ENCODE measurements at regions not wholly inside any gene's neighbourhood (a gene's known extent, or its start where the extent isn't known, plus 50 kb on each side); places are given as distances from the start of the nearest gene placed in this dataset.

GRCh38 chr4:149245333-149245732 is 570.3 kb downstream of the IQCM start:
- H3K27ac ChIP-seq (ENCODE audit: low read length) = no peak overlapping the region

GRCh38 chr4:149238097-149238496 is 577.5 kb downstream of the IQCM start:
- Histone ChIP-seq H3K4me2 (ENCODE audit: insufficient read depth, low read length) (no peak overlapping the region), H3K9ac (ENCODE audit: low read depth, low read length) (no peak overlapping the region), H3K4me3 (ENCODE audit: low read depth in 1 of 2, low read length in 2 of 2) (no peak overlapping the region), H4K20me1 (ENCODE audit: insufficient read depth, low read length) (no peaks in the 10 kb centered on the region), H3K79me2 (ENCODE audit: insufficient read depth, low read length) (no peaks in the 10 kb centered on the region), H3K27ac (ENCODE audit: low read length) (no peak overlapping the region), H3K27me3 (ENCODE audit: insufficient read depth, low read length, poor library complexity) (no peaks in the 10 kb centered on the region), H3K36me3 (ENCODE audit: insufficient read depth, low read length) (no peaks in the 10 kb centered on the region), H3K9me3 (ENCODE audit: insufficient read depth, low read length, severe bottlenecking) (no peaks in the 10 kb centered on the region), H2AFZ (ENCODE audit: low read depth, low read length) (no peak overlapping the region), H3K4me1 (ENCODE audit: insufficient read depth, low read length) (no peaks in the 10 kb centered on the region)
- ATAC-seq (ENCODE audit: insufficient read depth, low read depth) (no peak), DNase-seq (no peak)
- TF ChIP-seq CTCF (IDR thresholded peaks at IDR 0.05; ENCODE audit: borderline replicate concordance, extremely low read depth, low read length, poor library complexity, severe bottlenecking) (no peak), EZH2 (IDR thresholded peaks at IDR 0.05; ENCODE audit: borderline replicate concordance, low read depth, low read length, severe bottlenecking) (no peak)

More at GRCh38 chr4:149245333-149245732, 570.3 kb downstream of the IQCM start:
- Histone ChIP-seq H3K9ac (ENCODE audit: low read depth, low read length) (no peak overlapping the region), H2AFZ (ENCODE audit: low read depth, low read length) (no peak overlapping the region), H4K20me1 (ENCODE audit: insufficient read depth, low read length) (no peaks in the 10 kb centered on the region), H3K79me2 (ENCODE audit: insufficient read depth, low read length) (no peaks in the 10 kb centered on the region), H3K27me3 (ENCODE audit: insufficient read depth, low read length, poor library complexity) (no peaks in the 10 kb centered on the region), H3K36me3 (ENCODE audit: insufficient read depth, low read length) (no peaks in the 10 kb centered on the region), H3K9me3 (ENCODE audit: insufficient read depth, low read length, severe bottlenecking) (no peaks in the 10 kb centered on the region), H3K4me1 (ENCODE audit: insufficient read depth, low read length) (no peaks in the 10 kb centered on the region), H3K4me2 (ENCODE audit: insufficient read depth, low read length) (no peak overlapping the region), H3K4me3 (ENCODE audit: low read depth in 1 of 2, low read length in 2 of 2) (no peak overlapping the region)
- TF ChIP-seq CTCF (IDR thresholded peaks at IDR 0.05; ENCODE audit: borderline replicate concordance, extremely low read depth, low read length, poor library complexity, severe bottlenecking) = no peak
- no peak for TF ChIP-seq EZH2 (IDR thresholded peaks at IDR 0.05; ENCODE audit: borderline replicate concordance, low read depth, low read length, severe bottlenecking)
- ATAC-seq (ENCODE audit: insufficient read depth, low read depth) (no peak), DNase-seq (no peak)

GRCh38 chr4:149234798-149235197 is 580.8 kb downstream of the IQCM start:
- no peaks in the 10 kb centered on the region for H3K9me3 ChIP-seq (ENCODE audit: insufficient read depth, low read length, severe bottlenecking)
- no peak overlapping the region for H3K9ac ChIP-seq (ENCODE audit: low read depth, low read length)
- H2AFZ ChIP-seq (ENCODE audit: low read depth, low read length) = no peak overlapping the region
- DNase-seq (no peak), ATAC-seq (ENCODE audit: insufficient read depth, low read depth) (no peak)
- no peak for TF ChIP-seq EZH2 (IDR thresholded peaks at IDR 0.05; ENCODE audit: borderline replicate concordance, low read depth, low read length, severe bottlenecking)
- no peak for TF ChIP-seq CTCF (IDR thresholded peaks at IDR 0.05; ENCODE audit: borderline replicate concordance, extremely low read depth, low read length, poor library complexity, severe bottlenecking)
- no peaks in the 10 kb centered on the region for H4K20me1 ChIP-seq (ENCODE audit: insufficient read depth, low read length)
- H3K4me3 ChIP-seq (ENCODE audit: low read depth in 1 of 2, low read length in 2 of 2) = no peak overlapping the region
- H3K27ac ChIP-seq (ENCODE audit: low read length) = no peak overlapping the region
- H3K36me3 ChIP-seq (ENCODE audit: insufficient read depth, low read length) = no peaks in the 10 kb centered on the region
- no peaks in the 10 kb centered on the region for H3K4me1 ChIP-seq (ENCODE audit: insufficient read depth, low read length)
- H3K27me3 ChIP-seq (ENCODE audit: insufficient read depth, low read length, poor library complexity) = no peaks in the 10 kb centered on the region
- H3K79me2 ChIP-seq (ENCODE audit: insufficient read depth, low read length) = no peaks in the 10 kb centered on the region
- no peak overlapping the region for H3K4me2 ChIP-seq (ENCODE audit: insufficient read depth, low read length)

- no peak overlapping the region for H3K9ac ChIP-seq (ENCODE audit: low read depth, low read length)
- H3K4me1 ChIP-seq (ENCODE audit: insufficient read depth, low read length) = no peaks in the 10 kb centered on the region
- H3K4me3 ChIP-seq (ENCODE audit: low read depth in 1 of 2, low read length in 2 of 2) = no peak overlapping the region
- H3K4me2 ChIP-seq (ENCODE audit: insufficient read depth, low read length) = no peak overlapping the region
- TF ChIP-seq EZH2 (IDR thresholded peaks at IDR 0.05; ENCODE audit: borderline replicate concordance, low read depth, low read length, severe bottlenecking) (no peak), CTCF (IDR thresholded peaks at IDR 0.05; ENCODE audit: borderline replicate concordance, extremely low read depth, low read length, poor library complexity, severe bottlenecking) (no peak)
- peaks cover 10% of the 10 kb centered on the region for H3K9me3 ChIP-seq (ENCODE audit: insufficient read depth, low read length, severe bottlenecking)
- H3K27me3 ChIP-seq (ENCODE audit: insufficient read depth, low read length, poor library complexity) = no peaks in the 10 kb centered on the region
- no peaks in the 10 kb centered on the region for H4K20me1 ChIP-seq (ENCODE audit: insufficient read depth, low read length)
- no peak for ATAC-seq (ENCODE audit: insufficient read depth, low read depth)
- no peak overlapping the region for H3K27ac ChIP-seq (ENCODE audit: low read length)
- DNase-seq = no peak
- H2AFZ ChIP-seq (ENCODE audit: low read depth, low read length) = no peak overlapping the region
- H3K79me2 ChIP-seq (ENCODE audit: insufficient read depth, low read length) = no peaks in the 10 kb centered on the region
- H3K36me3 ChIP-seq (ENCODE audit: insufficient read depth, low read length) = no peaks in the 10 kb centered on the region
Measured at GRCh38 chr4:149223659-149224058, 592.0 kb downstream of the IQCM start.
